ENCODE measurements at regions not wholly inside any gene's neighbourhood (a gene's known extent, or its start where the extent isn't known, plus 50 kb on each side); places are given as distances from the start of the nearest gene placed in this dataset.

DNA sequence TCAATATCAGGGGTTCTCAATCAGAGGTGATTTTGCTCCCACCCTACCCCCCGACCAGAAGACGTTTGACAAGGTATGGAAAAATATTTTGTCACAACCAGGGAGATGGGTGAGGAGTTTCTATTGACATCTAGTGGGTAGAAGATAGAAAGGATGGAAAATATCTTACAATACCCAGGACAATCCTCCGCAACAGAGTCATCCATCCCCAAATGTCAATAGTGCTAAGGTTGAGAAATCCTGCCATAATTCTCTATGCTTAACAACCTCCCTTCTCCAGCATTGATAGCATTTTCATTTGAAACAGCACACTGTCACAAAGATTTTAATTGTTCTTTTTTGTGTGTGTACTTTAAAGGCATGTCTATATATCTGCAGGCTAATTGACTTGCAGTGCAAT, 890.5 kb downstream of the PDHA2 start:
- TF ChIP-seq, protein P1, sequence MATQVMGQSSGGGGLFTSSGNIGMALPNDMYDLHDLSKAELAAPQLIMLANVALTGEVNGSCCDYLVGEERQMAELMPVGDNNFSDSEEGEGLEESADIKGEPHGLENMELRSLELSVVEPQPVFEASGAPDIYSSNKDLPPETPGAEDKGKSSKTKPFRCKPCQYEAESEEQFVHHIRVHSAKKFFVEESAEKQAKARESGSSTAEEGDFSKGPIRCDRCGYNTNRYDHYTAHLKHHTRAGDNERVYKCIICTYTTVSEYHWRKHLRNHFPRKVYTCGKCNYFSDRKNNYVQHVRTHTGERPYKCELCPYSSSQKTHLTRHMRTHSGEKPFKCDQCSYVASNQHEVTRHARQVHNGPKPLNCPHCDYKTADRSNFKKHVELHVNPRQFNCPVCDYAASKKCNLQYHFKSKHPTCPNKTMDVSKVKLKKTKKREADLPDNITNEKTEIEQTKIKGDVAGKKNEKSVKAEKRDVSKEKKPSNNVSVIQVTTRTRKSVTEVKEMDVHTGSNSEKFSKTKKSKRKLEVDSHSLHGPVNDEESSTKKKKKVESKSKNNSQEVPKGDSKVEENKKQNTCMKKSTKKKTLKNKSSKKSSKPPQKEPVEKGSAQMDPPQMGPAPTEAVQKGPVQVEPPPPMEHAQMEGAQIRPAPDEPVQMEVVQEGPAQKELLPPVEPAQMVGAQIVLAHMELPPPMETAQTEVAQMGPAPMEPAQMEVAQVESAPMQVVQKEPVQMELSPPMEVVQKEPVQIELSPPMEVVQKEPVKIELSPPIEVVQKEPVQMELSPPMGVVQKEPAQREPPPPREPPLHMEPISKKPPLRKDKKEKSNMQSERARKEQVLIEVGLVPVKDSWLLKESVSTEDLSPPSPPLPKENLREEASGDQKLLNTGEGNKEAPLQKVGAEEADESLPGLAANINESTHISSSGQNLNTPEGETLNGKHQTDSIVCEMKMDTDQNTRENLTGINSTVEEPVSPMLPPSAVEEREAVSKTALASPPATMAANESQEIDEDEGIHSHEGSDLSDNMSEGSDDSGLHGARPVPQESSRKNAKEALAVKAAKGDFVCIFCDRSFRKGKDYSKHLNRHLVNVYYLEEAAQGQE (IDR thresholded peaks at IDR 0.05; ENCODE audit: low read depth, low read length) = no peak
- TF ChIP-seq RFX5 (IDR thresholded peaks at IDR 0.05; ENCODE audit: low read depth, low read length) = no peak
- TF ChIP-seq, protein P2, sequence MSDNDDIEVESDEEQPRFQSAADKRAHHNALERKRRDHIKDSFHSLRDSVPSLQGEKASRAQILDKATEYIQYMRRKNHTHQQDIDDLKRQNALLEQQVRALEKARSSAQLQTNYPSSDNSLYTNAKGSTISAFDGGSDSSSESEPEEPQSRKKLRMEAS (IDR thresholded peaks at IDR 0.05; ENCODE audit: low read depth, low read length) = no peak
- TF ChIP-seq, protein P3, sequence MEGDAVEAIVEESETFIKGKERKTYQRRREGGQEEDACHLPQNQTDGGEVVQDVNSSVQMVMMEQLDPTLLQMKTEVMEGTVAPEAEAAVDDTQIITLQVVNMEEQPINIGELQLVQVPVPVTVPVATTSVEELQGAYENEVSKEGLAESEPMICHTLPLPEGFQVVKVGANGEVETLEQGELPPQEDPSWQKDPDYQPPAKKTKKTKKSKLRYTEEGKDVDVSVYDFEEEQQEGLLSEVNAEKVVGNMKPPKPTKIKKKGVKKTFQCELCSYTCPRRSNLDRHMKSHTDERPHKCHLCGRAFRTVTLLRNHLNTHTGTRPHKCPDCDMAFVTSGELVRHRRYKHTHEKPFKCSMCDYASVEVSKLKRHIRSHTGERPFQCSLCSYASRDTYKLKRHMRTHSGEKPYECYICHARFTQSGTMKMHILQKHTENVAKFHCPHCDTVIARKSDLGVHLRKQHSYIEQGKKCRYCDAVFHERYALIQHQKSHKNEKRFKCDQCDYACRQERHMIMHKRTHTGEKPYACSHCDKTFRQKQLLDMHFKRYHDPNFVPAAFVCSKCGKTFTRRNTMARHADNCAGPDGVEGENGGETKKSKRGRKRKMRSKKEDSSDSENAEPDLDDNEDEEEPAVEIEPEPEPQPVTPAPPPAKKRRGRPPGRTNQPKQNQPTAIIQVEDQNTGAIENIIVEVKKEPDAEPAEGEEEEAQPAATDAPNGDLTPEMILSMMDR (IDR thresholded peaks at IDR 0.05 in 2 of 3, conservative IDR thresholded peaks at IDR 0.05 in 1 of 3; ENCODE audit: control insufficient read depth in 2 of 3, extremely low read depth in 1 of 3, insufficient read depth in 1 of 3, low read depth in 3 of 3, low read length in 3 of 3) = no peak

All from GM12878 (cell line).